MM.1S (cell line): ENCODE measurements at regions not wholly inside any gene's neighbourhood (a gene's known extent, or its start where the extent isn't known, plus 50 kb on each side); places are given as distances from the start of the nearest gene placed in this dataset.

Experiments
- EZH2phosphoT487 ChIP-seq: fragments of 300-600 bp; sonication (generic); IDR thresholded peaks from 2 replicates; pipeline ENCODE4 v1.6.1; 2018; ENCODE audit warnings: antibody characterized with exemption, low read length
- TF ChIP-seq, protein P1 (sequence below): fragments of 300-600 bp; sonication (generic); IDR thresholded peaks from 2 replicates; pipeline ENCODE4 v1.5.1; 2016; ENCODE audit warnings: antibody characterized with exemption, low read length, mixed read lengths

DNA sequence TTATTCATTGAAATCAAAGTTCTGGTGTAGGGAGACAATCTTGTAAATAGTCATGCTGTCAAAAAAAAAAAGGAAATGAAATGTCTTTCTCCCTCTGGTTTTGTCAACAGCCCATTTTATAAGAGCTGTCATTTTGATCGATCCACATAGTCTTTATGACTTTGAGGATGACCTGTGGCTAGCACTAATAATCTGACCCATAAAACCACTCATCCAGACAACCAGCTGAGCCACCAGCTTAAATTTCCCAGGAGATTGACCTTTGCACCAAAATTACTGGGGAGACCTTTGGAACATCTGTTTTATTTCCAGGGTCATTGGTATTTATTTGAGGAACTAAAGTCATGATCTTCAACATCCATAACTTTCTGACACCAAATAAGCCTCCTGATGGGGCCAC is 98.5 kb upstream of the MME start:
- TF ChIP-seq, protein P1, sequence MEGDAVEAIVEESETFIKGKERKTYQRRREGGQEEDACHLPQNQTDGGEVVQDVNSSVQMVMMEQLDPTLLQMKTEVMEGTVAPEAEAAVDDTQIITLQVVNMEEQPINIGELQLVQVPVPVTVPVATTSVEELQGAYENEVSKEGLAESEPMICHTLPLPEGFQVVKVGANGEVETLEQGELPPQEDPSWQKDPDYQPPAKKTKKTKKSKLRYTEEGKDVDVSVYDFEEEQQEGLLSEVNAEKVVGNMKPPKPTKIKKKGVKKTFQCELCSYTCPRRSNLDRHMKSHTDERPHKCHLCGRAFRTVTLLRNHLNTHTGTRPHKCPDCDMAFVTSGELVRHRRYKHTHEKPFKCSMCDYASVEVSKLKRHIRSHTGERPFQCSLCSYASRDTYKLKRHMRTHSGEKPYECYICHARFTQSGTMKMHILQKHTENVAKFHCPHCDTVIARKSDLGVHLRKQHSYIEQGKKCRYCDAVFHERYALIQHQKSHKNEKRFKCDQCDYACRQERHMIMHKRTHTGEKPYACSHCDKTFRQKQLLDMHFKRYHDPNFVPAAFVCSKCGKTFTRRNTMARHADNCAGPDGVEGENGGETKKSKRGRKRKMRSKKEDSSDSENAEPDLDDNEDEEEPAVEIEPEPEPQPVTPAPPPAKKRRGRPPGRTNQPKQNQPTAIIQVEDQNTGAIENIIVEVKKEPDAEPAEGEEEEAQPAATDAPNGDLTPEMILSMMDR: no peak
- TF ChIP-seq EZH2phosphoT487: no peak
